CD4-positive, alpha-beta memory T cell (primary cell): ENCODE measurements at regions not wholly inside any gene's neighbourhood (a gene's known extent, or its start where the extent isn't known, plus 50 kb on each side); places are given as distances from the start of the nearest gene placed in this dataset.

Experiments
- CTCF ChIA-PET: fragments of 350-600 bp; sonication (Branson Sonifier 250); formaldehyde crosslinking; loops from one replicate; lab custom pipeline; 2021; ENCODE audit warnings: inconsistent platforms; ENCODE audit not compliant: partially characterized antibody; lab: Charles Lee
- POLR2A ChIA-PET: fragments of 350-600 bp; sonication (Branson Sonifier 250); formaldehyde crosslinking; loops from one replicate; lab custom pipeline; 2021; ENCODE audit not compliant: partially characterized antibody; lab: Charles Lee
- DNase-seq, 5 donors: peaks; one replicate each; pipeline versions ENCODE4 v3.0.0 to v3.0.0-alpha.2; 2020 to 2022; ENCODE audit warnings: mixed read lengths in 1 of 5
- H3K27ac ChIP-seq: one replicate; pipeline ENCODE4 v1.7.0; 2013; ENCODE audit warnings: low read depth, low read length
- H3K27me3 ChIP-seq: 2 replicates; pipeline ENCODE4 v1.7.0; 2013; ENCODE audit warnings: mild to moderate bottlenecking, low read length, moderate library complexity; ENCODE audit not compliant: insufficient read depth
- H3K36me3 ChIP-seq: 2 replicates; pipeline ENCODE4 v1.7.0; 2013; ENCODE audit warnings: mild to moderate bottlenecking, low read length, moderate library complexity; ENCODE audit not compliant: insufficient read depth
- H3K4me1 ChIP-seq: 2 replicates; pipeline ENCODE4 v1.7.0; 2013; ENCODE audit warnings: mild to moderate bottlenecking, low read length, moderate library complexity; ENCODE audit not compliant: insufficient read depth
- H3K4me3 ChIP-seq, 2 donors: one replicate each; pipeline ENCODE4 v1.7.0; 2013; ENCODE audit warnings: low read length in 2 of 2, mild to moderate bottlenecking in 1 of 2
- H3K9me3 ChIP-seq, 2 donors: one replicate each; pipeline ENCODE4 v1.7.0; 2013; ENCODE audit warnings: low read length in 2 of 2, control low read depth in 1 of 2; ENCODE audit not compliant: control insufficient read depth in 1 of 2
- H3K27ac Mint-ChIP-seq, 7 donors: one replicate each; pipeline ENCODE4 v1.8.0; 2020 to 2021; ENCODE audit warnings: mixed read lengths in 7 of 7, mild to moderate bottlenecking in 6 of 7, inconsistent platforms in 3 of 7, moderate library complexity in 3 of 7
- H3K27me3 Mint-ChIP-seq, 2 donors: one replicate each; pipeline ENCODE4 v1.8.0; 2020 to 2021; ENCODE audit warnings: mixed read lengths in 2 of 2
- H3K36me3 Mint-ChIP-seq, 2 donors: one replicate each; pipeline ENCODE4 v1.8.0; 2020 to 2021; ENCODE audit warnings: mixed read lengths in 2 of 2, inconsistent platforms in 1 of 2, mild to moderate bottlenecking in 1 of 2
- H3K4me1 Mint-ChIP-seq, 4 donors: one replicate each; pipeline ENCODE4 v1.8.0; 2020 to 2021; ENCODE audit warnings: mixed read lengths in 4 of 4, mild to moderate bottlenecking in 1 of 4
- H3K4me3 Mint-ChIP-seq, 8 donors: one replicate each; pipeline ENCODE4 v1.8.0; 2020 to 2021; ENCODE audit warnings: mixed read lengths in 8 of 8, mild to moderate bottlenecking in 7 of 8, moderate library complexity in 6 of 8, inconsistent platforms in 3 of 8
- H3K9me3 Mint-ChIP-seq, 8 donors: one replicate each; pipeline ENCODE4 v1.8.0; 2020 to 2021; ENCODE audit warnings: mixed read lengths in 8 of 8, mild to moderate bottlenecking in 5 of 8, inconsistent platforms in 3 of 8, moderate library complexity in 1 of 8
- intact Hi-C: fragments of 100-400 bp; cut with micrococcal nuclease; formaldehyde crosslinking; loops from one replicate; pipeline ENCODE4 v1.15.1; 2023

GRCh38 chr12:23028158-23028802, 403.3 kb downstream of the ETNK1 start:
- no peaks in the 10 kb centered on the region for H3K4me1 ChIP-seq
- intact Hi-C loops, result no loop called here
- no peak for DNase-seq
- H3K27ac ChIP-seq, result no peak overlapping the region
- ChIA-PET POLR2A (no interaction called here), CTCF (no interaction called here)
- Mint-ChIP-seq H3K27ac (no peak overlapping the region), H3K36me3 (no peaks in the 10 kb centered on the region), H3K9me3 (peaks cover 0 to 3% (median 0%) of the 10 kb centered on the region in 8 donors), H3K4me3 (no peak overlapping the region), H3K27me3 (no peaks in the 10 kb centered on the region), H3K4me1 (no peaks in the 10 kb centered on the region)
- H3K27me3 ChIP-seq, result no peaks in the 10 kb centered on the region
- H3K4me3 ChIP-seq, result no peak overlapping the region
- no peaks in the 10 kb centered on the region for H3K36me3 ChIP-seq
- no peaks in the 10 kb centered on the region for H3K9me3 ChIP-seq

- Histone ChIP-seq H3K9me3 (no peaks in the 10 kb centered on the region), H3K36me3 (no peaks in the 10 kb centered on the region), H3K27ac (no peak overlapping the region), H3K4me3 (no peak overlapping the region), H3K27me3 (no peaks in the 10 kb centered on the region), H3K4me1 (no peaks in the 10 kb centered on the region)
- intact Hi-C loops, result no loop called here
- DNase-seq, result no peak
- no peak overlapping the region for H3K27ac Mint-ChIP-seq
- H3K9me3 Mint-ChIP-seq, result peaks cover 0 to 3% (median 0%) of the 10 kb centered on the region in 8 donors
- ChIA-PET CTCF (no interaction called here), POLR2A (no interaction called here)
- no peak overlapping the region for H3K4me3 Mint-ChIP-seq
- no peaks in the 10 kb centered on the region for H3K36me3 Mint-ChIP-seq
- H3K4me1 Mint-ChIP-seq, result no peaks in the 10 kb centered on the region
- H3K27me3 Mint-ChIP-seq, result no peaks in the 10 kb centered on the region
These were observed 404.2 kb downstream of the ETNK1 start for GRCh38 chr12:23029185-23029584.

GRCh38 chr12:23039834-23040233, 414.9 kb downstream of the ETNK1 start:
- no peaks in the 10 kb centered on the region for H3K27me3 Mint-ChIP-seq
- H3K4me3 Mint-ChIP-seq, result no peak overlapping the region
- no peaks in the 10 kb centered on the region for H3K4me1 Mint-ChIP-seq
- DNase-seq, result no peak
- ChIA-PET POLR2A (no interaction called here), CTCF (no interaction called here)
- Histone ChIP-seq H3K27ac (no peak overlapping the region), H3K27me3 (no peaks in the 10 kb centered on the region), H3K4me1 (no peaks in the 10 kb centered on the region), H3K9me3 (no peaks in the 10 kb centered on the region), H3K36me3 (no peaks in the 10 kb centered on the region), H3K4me3 (no peak overlapping the region)
- H3K36me3 Mint-ChIP-seq, result no peaks in the 10 kb centered on the region
- no peak overlapping the region for H3K27ac Mint-ChIP-seq
- peaks cover 0 to 5% (median 0%) of the 10 kb centered on the region in 8 donors for H3K9me3 Mint-ChIP-seq
- intact Hi-C loops, result no loop called here

GRCh38 chr12:23041774-23042173, 416.8 kb downstream of the ETNK1 start:
- H3K27me3 ChIP-seq, result no peaks in the 10 kb centered on the region
- intact Hi-C loops, result no loop called here
- DNase-seq, result no peak
- Mint-ChIP-seq H3K4me1 (no peaks in the 10 kb centered on the region), H3K27me3 (no peaks in the 10 kb centered on the region), H3K4me3 (no peak overlapping the region), H3K9me3 (peaks cover 0 to 5% (median 0%) of the 10 kb centered on the region in 8 donors), H3K36me3 (no peaks in the 10 kb centered on the region), H3K27ac (no peak overlapping the region)
- H3K4me3 ChIP-seq, result no peak overlapping the region
- no peaks in the 10 kb centered on the region for H3K9me3 ChIP-seq
- ChIA-PET CTCF (interaction anchor here (1.1 kb wide), 1 partner anchor 11 kb away, joined by 4 read pairs; no protein-coding TSS in a partner anchor), POLR2A (no interaction called here)
- H3K27ac ChIP-seq, result no peak overlapping the region
- H3K4me1 ChIP-seq, result no peaks in the 10 kb centered on the region
- no peaks in the 10 kb centered on the region for H3K36me3 ChIP-seq

- Mint-ChIP-seq H3K4me1 (no peaks in the 10 kb centered on the region), H3K27me3 (no peaks in the 10 kb centered on the region), H3K27ac (no peak overlapping the region), H3K9me3 (peaks cover 0 to 4% (median 0%) of the 10 kb centered on the region in 8 donors), H3K4me3 (no peak overlapping the region), H3K36me3 (no peaks in the 10 kb centered on the region)
- ChIA-PET POLR2A (no interaction called here), CTCF (no interaction called here)
- Histone ChIP-seq H3K36me3 (no peaks in the 10 kb centered on the region), H3K27me3 (no peaks in the 10 kb centered on the region), H3K27ac (no peak overlapping the region), H3K4me1 (no peaks in the 10 kb centered on the region), H3K9me3 (no peaks in the 10 kb centered on the region), H3K4me3 (no peak overlapping the region)
- intact Hi-C loops, result no loop called here
- no peak for DNase-seq
These were observed 418.7 kb downstream of the ETNK1 start for GRCh38 chr12:23043646-23044045.

- Mint-ChIP-seq H3K27me3 (no peaks in the 10 kb centered on the region), H3K27ac (no peak overlapping the region), H3K36me3 (no peaks in the 10 kb centered on the region), H3K9me3 (peaks cover 0 to 4% (median 0%) of the 10 kb centered on the region in 8 donors), H3K4me3 (no peak overlapping the region), H3K4me1 (no peaks in the 10 kb centered on the region)
- Histone ChIP-seq H3K27ac (no peak overlapping the region), H3K27me3 (no peaks in the 10 kb centered on the region), H3K9me3 (no peaks in the 10 kb centered on the region), H3K36me3 (no peaks in the 10 kb centered on the region), H3K4me1 (no peaks in the 10 kb centered on the region), H3K4me3 (no peak overlapping the region)
- intact Hi-C loops, result no loop called here
- DNase-seq, result no peak
- ChIA-PET CTCF (no interaction called here), POLR2A (no interaction called here)
These were observed 424.2 kb downstream of the ETNK1 start for GRCh38 chr12:23049180-23049579.

- Histone ChIP-seq H3K4me3 (no peak overlapping the region), H3K36me3 (no peaks in the 10 kb centered on the region), H3K27me3 (no peaks in the 10 kb centered on the region), H3K9me3 (no peaks in the 10 kb centered on the region), H3K27ac (no peak overlapping the region), H3K4me1 (no peaks in the 10 kb centered on the region)
- ChIA-PET CTCF (interaction anchor here (0.6 kb wide), 1 partner anchor 23 kb away, joined by 3 read pairs; no protein-coding TSS in a partner anchor), POLR2A (no interaction called here)
- Mint-ChIP-seq H3K4me3 (no peak overlapping the region), H3K9me3 (peaks cover 0 to 5% (median 0%) of the 10 kb centered on the region in 8 donors), H3K27ac (no peak overlapping the region), H3K4me1 (no peaks in the 10 kb centered on the region), H3K36me3 (no peaks in the 10 kb centered on the region), H3K27me3 (no peaks in the 10 kb centered on the region)
- DNase-seq, result no peak
- intact Hi-C loops, result no loop called here
These were observed 430.0 kb downstream of the ETNK1 start for GRCh38 chr12:23055004-23055403.
